GM04503 (cell line): ENCODE measurements at regions not wholly inside any gene's neighbourhood (a gene's known extent, or its start where the extent isn't known, plus 50 kb on each side); places are given as distances from the start of the nearest gene placed in this dataset.
"Not testable (repeated sequence)": the region's sequence is repeated elsewhere in the genome, so short reads cannot be mapped to it uniquely, and the experiment has no call there.

ENCODE experiments used
- DNase-seq: peaks from one replicate; pipeline ENCODE4 v3.0.0-alpha.2; 2012; ENCODE audit warnings: low read depth

DNA sequence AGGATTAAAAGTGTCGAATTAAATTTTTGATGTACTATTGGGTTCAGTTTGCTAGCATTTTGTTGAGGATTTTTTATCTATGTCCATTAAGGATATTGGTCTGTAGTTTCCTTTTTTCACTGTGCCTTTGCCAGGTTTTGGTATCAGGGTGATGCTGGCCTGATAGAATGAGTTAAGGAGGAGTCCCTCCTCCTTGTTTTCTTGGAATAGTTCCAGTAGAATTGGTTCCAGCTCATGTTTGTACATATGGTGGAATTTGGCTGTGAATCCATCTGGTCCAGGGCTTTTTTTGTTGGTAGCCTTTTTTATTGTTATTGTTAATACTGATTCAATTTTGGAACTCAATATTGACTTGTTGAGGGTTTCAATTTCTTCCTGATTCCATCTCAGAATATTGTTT, 141.8 kb downstream of the SIM1 start:
- DNase-seq = no peak

- DNase-seq = no peak
These were observed 144.0 kb downstream of the SIM1 start for GRCh38 chr6:100320686-100321085.

- no peak for DNase-seq
These were observed 147.7 kb downstream of the SIM1 start for GRCh38 chr6:100317031-100317430.

GRCh38 chr6:100314186-100314585, 150.5 kb downstream of the SIM1 start:
- no peak for DNase-seq

GRCh38 chr6:100311707-100312251, 152.9 kb downstream of the SIM1 start:
- no peak for DNase-seq

DNA sequence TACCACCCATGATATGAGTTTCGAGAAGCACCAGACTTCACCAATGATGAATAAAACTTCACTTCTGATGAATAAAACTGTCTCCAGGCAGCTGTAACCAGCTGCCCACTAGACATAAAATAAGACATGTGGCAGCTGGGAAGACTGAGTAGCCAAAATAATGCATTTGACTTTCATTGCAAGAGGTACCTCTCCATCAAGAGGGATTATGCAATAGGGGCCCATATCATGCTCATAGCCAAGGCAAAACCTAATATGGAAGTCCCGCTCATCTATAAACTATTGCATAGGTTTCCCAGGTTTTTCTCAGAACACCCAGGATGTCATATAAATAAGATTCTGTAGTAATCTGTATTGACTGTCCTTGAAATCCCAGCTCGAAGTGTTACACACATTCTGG, 155.5 kb downstream of the SIM1 start:
- DNase-seq = no peak

GRCh38 chr6:100307561-100307960, 157.2 kb downstream of the SIM1 start:
- DNase-seq = no peak

- no peak for DNase-seq
These were observed 159.4 kb downstream of the SIM1 start for GRCh38 chr6:100305209-100305869.

DNA sequence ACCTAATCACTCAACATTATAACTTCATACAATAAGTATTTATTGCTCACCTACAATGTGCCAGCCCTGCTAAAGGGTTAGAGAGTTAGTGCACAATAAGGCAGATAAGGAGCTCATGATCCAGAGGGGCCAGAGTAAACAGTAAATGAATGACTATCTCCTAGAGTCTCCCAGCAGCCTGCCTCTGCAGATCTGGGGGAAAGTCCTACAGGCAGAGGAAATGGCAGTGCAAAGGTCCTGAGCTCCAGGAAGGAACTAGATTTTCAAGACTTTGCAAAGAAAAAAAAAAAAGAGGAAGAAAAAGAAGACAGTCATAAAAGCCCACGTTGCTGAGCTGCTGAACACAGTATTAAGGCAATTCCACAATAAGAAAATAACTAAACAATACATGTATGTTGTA, 160.1 kb downstream of the SIM1 start:
- no peak for DNase-seq

DNA sequence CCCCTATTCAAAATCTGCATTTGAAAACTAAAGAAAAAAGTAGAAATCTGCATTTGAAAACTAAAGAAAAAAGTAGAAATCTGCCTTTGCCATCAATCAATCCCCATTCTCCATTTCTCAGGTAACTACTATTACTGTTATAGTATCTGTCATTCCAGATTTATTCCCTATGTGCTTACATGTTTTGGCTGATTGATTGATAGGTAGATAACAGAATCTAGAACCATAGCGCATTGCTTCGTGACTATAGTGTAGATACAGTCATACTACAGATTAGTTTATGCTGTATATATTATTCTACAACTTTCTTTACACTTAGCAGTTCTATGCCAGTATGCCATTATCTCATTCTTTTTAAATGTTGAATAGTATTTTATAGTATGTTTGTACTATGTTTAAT, 163.0 kb downstream of the SIM1 start:
- DNase-seq = no peak

GRCh38 chr6:100300221-100300736, 164.4 kb downstream of the SIM1 start:
- peak; percentile 90 for DNase-seq

DNA sequence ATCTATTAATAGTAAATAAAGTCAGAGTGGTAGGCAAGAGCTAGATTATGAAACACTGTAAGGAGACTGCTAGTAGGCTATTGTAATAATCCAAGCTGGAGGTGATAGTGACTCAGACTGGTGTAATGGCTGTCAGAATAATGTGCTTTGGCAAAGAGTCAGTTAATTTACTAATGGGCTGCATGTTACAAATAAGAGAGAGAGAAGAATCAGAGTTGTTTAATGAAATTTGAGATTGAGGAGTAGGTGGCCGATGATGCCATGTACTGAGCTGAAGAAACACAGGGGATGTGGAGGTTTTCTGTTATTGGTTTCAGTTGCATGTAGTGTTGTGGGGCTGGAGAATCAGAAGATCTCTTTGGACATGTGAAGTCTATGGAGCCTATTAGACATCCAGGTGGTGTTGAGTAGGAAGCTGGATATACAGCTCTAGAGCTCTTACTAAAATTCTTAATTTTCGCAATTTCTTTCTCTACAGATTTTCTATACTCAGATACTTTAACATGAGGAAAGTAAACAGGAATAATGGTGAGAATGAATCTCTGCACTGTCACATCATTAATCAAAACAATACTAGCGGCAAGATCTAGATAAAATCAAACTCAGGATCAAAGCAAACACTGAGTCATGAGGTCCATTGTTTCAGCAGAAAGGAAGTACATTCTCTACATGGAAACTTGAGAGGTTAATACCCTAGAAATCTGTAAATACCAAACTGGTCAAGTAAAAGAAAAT, 167.7 kb downstream of the SIM1 start:
- peak; percentile 47 for DNase-seq

GRCh38 chr6:100295172-100295571, 169.5 kb downstream of the SIM1 start:
- DNase-seq = not testable (repeated sequence)

- no peak for DNase-seq
These were observed 175.4 kb downstream of the SIM1 start for GRCh38 chr6:100289285-100289684.

- DNase-seq = no peak
These were observed 176.4 kb downstream of the SIM1 start for GRCh38 chr6:100288311-100288710.

DNA sequence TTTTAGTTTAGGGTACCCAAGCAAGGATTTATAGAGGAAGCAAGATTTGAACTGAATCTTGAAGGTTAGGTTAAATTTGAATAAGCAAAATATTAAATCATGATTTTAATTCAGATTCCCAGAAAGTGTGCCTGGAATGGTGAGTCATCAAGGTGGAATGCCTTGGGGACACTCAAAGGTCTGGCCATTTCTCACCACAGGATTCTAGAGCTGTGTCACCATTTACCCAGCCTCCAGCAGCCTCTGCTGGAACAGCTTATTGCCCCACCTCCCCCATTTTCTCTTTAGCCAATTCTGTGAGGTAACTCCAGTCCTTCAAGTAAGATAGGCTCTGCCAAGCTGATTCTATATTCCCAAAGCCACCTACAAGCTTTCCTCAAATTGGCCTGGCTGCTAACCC, 181.4 kb downstream of the SIM1 start:
- peak; percentile 37 for DNase-seq

GRCh38 chr6:100281471-100281901, 183.2 kb downstream of the SIM1 start:
- no peak for DNase-seq

DNA sequence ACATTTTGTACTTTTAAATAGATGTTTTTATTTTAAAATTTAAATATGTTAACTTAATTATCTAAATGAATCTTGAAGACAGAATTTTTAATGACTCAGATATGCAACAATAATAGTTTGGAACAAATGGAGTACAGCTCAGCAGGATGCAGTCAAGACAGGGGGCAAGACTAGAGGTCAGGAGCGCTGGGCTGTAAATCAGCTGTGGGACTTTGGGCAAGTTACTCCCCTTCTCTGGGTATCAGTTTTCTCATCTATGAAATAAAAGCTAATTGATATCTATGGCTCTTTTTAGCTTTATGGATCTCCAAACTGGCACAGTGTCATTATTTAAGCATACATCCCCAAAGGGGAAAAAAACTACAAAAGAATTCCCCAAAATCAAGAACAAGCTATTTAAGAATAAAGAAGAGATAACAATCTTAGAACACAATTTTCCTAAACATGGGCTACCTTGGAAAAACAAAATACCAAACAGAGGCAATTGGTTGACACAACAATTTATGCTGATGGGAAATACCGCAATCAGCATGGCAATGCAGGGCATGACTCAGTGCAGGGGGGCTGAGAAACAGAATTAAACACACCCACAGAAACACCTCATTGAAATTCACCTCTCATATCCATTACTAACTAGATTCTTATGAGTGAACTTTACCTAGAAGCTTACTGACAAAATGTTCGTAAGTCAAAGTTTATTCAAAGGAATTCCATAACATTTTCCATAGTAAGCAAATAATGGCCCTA, 188.2 kb downstream of the SIM1 start:
- DNase-seq = no peak

DNA sequence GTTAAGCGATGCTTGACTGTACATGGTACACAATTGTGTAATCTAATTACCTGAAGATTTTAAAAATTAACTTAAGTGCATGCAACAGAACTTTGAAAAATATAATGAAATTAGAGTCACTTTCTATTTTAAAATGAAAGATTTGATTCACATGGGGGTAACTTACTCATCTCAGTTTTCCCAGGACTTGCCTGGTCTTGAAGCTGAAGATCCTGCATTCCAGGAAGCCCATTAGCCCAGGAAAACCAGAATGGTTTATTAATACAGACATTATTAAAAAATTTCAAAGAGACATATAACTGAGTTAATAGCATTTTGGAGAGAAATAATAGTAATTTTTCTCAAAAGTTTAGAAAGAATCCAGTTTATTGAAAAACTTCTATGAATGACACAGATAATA, 190.6 kb downstream of the SIM1 start:
- DNase-seq = no peak

- no peak for DNase-seq
These were observed 193.1 kb downstream of the SIM1 start for GRCh38 chr6:100271625-100272024.

- no peak for DNase-seq
These were observed 193.5 kb downstream of the SIM1 start for GRCh38 chr6:100271202-100271601.

GRCh38 chr6:100269189-100269588, 195.5 kb downstream of the SIM1 start:
- peak; percentile 50 for DNase-seq

GRCh38 chr6:100268326-100268725, 196.4 kb downstream of the SIM1 start:
- no peak for DNase-seq
